ENCODE measurements at regions not wholly inside any gene's neighbourhood (a gene's known extent, or its start where the extent isn't known, plus 50 kb on each side); places are given as distances from the start of the nearest gene placed in this dataset.
A peak's percentile ranks its signal among the peaks of the same experiment; 100 is the strongest.

DNA sequence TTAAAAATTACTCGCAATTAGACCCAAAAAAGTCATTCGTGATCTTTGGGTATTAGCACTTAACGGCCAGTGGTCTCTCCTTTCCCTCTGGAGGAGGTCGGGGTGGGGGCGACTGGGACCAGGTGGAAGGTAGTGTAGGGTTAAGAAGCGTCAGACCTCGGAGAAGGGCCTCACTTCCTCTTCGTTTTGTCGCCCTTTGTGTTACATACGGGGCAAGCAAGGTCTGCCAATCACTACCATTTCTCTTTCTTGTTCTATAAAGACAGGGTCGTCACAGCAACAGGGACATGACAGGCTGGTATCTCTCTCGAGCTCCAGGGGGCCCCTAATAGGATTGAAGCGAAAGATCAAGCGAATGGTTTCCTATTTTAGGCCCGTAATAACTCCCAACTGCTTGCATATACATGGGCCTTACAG lies 136.6 kb downstream of the INSIG2 start (continued):
- TF ChIP-seq, protein P1, sequence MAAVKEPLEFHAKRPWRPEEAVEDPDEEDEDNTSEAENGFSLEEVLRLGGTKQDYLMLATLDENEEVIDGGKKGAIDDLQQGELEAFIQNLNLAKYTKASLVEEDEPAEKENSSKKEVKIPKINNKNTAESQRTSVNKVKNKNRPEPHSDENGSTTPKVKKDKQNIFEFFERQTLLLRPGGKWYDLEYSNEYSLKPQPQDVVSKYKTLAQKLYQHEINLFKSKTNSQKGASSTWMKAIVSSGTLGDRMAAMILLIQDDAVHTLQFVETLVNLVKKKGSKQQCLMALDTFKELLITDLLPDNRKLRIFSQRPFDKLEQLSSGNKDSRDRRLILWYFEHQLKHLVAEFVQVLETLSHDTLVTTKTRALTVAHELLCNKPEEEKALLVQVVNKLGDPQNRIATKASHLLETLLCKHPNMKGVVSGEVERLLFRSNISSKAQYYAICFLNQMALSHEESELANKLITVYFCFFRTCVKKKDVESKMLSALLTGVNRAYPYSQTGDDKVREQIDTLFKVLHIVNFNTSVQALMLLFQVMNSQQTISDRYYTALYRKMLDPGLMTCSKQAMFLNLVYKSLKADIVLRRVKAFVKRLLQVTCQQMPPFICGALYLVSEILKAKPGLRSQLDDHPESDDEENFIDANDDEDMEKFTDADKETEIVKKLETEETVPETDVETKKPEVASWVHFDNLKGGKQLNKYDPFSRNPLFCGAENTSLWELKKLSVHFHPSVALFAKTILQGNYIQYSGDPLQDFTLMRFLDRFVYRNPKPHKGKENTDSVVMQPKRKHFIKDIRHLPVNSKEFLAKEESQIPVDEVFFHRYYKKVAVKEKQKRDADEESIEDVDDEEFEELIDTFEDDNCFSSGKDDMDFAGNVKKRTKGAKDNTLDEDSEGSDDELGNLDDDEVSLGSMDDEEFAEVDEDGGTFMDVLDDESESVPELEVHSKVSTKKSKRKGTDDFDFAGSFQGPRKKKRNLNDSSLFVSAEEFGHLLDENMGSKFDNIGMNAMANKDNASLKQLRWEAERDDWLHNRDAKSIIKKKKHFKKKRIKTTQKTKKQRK (IDR thresholded peaks at IDR 0.05; ENCODE audit: low read depth, low read length) = no peak
- TF ChIP-seq, protein P2, sequence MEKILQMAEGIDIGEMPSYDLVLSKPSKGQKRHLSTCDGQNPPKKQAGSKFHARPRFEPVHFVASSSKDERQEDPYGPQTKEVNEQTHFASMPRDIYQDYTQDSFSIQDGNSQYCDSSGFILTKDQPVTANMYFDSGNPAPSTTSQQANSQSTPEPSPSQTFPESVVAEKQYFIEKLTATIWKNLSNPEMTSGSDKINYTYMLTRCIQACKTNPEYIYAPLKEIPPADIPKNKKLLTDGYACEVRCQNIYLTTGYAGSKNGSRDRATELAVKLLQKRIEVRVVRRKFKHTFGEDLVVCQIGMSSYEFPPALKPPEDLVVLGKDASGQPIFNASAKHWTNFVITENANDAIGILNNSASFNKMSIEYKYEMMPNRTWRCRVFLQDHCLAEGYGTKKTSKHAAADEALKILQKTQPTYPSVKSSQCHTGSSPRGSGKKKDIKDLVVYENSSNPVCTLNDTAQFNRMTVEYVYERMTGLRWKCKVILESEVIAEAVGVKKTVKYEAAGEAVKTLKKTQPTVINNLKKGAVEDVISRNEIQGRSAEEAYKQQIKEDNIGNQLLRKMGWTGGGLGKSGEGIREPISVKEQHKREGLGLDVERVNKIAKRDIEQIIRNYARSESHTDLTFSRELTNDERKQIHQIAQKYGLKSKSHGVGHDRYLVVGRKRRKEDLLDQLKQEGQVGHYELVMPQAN (conservative IDR thresholded peaks at IDR 0.05) = no peak
- no peak for TF ChIP-seq RELA (IDR thresholded peaks at IDR 0.05; ENCODE audit: borderline replicate concordance, partially characterized antibody)

DNA sequence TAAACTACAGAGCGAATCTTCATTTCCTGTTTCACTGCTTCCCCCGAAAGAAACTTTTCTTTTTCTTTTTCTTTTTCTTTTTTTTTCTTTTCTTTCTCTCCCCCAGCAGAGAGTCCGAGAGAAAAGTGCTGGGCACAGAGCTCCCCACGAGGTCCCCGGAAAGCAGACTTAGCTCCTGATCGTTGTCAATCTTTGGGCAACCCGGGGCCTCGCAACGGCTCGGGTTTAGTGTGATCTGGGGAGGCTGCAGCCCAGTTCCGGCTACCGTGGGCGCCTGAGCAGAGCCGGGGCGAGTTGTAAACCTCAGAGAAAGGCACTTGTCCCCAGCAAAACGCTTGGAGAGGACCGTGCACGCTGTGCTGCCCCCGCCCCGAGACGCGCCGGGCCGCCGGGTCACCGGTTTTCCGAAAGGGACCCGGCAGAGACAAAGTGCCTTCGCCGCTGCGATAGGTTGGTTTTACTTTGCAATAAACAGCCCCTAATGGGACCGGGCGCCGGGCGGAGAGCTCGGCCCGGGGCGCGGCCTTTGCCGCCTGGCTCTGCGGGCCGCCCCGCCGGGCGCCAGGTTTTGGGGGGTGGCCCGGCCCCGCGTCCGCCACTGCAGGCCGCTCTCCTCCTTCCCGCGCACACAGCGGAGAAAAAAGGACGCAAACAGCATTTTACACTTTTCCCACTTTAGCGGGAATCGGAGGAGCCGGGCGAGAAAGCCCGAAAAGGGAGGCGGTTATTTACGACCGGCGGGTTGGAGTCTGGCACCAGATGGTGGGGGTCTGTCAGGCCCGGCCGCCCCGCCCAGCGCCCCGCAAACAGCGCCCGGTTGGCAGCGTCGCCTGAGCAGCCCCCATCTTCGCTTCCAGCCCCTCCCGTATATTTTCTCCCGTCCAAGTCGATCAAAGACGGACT lies 136.0 kb downstream of the INSIG2 start:
- POLR2A ChIA-PET = interaction anchor here (1.7 kb wide), 1 partner anchor 24 kb away, joined by 3 read pairs; no protein-coding TSS in a partner anchor
- Histone ChIP-seq H2AFZ (ENCODE audit: control insufficient read depth, low read depth, low read length) (peak overlapping the region; percentile 90), H3K27me3 (replicated peaks in 1 of 2; ENCODE audit: control insufficient read depth in 2 of 2, insufficient read depth in 2 of 2, low read length in 1 of 2) (no peaks in the 10 kb centered on the region), H4K20me1 (ENCODE audit: control insufficient read depth, insufficient read depth) (no peaks in the 10 kb centered on the region), H3K4me1 (ENCODE audit: control insufficient read depth, insufficient read depth, low read length) (peaks cover 18% of the 10 kb centered on the region), H3K9me3 (replicated peaks; ENCODE audit: control insufficient read depth, insufficient read depth, low read length) (no peaks in the 10 kb centered on the region), H3K79me2 (ENCODE audit: control insufficient read depth, insufficient read depth, low read length) (no peaks in the 10 kb centered on the region), H3K4me2 (ENCODE audit: control insufficient read depth, insufficient read depth) (peak overlapping the region; percentile 96), H3K36me3 (ENCODE audit: control insufficient read depth in 2 of 2, insufficient read depth in 2 of 2, low read length in 1 of 2) (no peaks in the 10 kb centered on the region), H3K4me3 (peak overlapping the region; percentile 71), H3K27ac (ENCODE audit: control insufficient read depth, insufficient read depth) (peak overlapping the region; percentile 76), H3K9ac (ENCODE audit: control insufficient read depth, insufficient read depth, low read length) (peak overlapping the region; percentile 87)
- FAIRE-seq (no peak), DNase-seq (ENCODE audit: low read depth, low spot score) (no peak), ATAC-seq (peak; percentile 80)
- SMC1A ChIA-PET (ENCODE audit: uncharacterized antibody, unreplicated experiment) = interaction anchor here (1.0 kb wide), 1 partner anchor 14 kb away, joined by 3 read pairs; no protein-coding TSS in a partner anchor
- RAD21 ChIA-PET (ENCODE audit: unreplicated experiment) = interaction anchor here (0.6 to 4.4 kb wide), 5 partner anchors 178 to 640 kb away, joined by 3 to 21 read pairs (median 3); no protein-coding TSS in a partner anchor
- in situ Hi-C loops (cut with MboI) = loop anchor here (5.0 kb wide), 1 partner anchor 638 kb away; no protein-coding TSS in a partner anchor
- intact Hi-C loops (cut with micrococcal nuclease; ENCODE audit: unreplicated experiment) = loop anchor here (5.0 kb wide), 2 partner anchors 148 to 177 kb away; no protein-coding TSS in a partner anchor
- WGBS (ENCODE audit: insufficient coverage, insufficient replicate concordance, low lambda C conversion rate, missing lambda C conversion rate) = 15% methylated on average over 76 of the region's 77 CpGs
- CTCF ChIA-PET = interaction anchor here (1.0 to 4.4 kb wide), 9 partner anchors 9 to 636 kb away, joined by 3 to 47 read pairs (median 4); no protein-coding TSS in a partner anchor
- BruUV-seq (replicated peaks) = TSS peak; percentile 78
- TF ChIP-seq, protein P3, sequence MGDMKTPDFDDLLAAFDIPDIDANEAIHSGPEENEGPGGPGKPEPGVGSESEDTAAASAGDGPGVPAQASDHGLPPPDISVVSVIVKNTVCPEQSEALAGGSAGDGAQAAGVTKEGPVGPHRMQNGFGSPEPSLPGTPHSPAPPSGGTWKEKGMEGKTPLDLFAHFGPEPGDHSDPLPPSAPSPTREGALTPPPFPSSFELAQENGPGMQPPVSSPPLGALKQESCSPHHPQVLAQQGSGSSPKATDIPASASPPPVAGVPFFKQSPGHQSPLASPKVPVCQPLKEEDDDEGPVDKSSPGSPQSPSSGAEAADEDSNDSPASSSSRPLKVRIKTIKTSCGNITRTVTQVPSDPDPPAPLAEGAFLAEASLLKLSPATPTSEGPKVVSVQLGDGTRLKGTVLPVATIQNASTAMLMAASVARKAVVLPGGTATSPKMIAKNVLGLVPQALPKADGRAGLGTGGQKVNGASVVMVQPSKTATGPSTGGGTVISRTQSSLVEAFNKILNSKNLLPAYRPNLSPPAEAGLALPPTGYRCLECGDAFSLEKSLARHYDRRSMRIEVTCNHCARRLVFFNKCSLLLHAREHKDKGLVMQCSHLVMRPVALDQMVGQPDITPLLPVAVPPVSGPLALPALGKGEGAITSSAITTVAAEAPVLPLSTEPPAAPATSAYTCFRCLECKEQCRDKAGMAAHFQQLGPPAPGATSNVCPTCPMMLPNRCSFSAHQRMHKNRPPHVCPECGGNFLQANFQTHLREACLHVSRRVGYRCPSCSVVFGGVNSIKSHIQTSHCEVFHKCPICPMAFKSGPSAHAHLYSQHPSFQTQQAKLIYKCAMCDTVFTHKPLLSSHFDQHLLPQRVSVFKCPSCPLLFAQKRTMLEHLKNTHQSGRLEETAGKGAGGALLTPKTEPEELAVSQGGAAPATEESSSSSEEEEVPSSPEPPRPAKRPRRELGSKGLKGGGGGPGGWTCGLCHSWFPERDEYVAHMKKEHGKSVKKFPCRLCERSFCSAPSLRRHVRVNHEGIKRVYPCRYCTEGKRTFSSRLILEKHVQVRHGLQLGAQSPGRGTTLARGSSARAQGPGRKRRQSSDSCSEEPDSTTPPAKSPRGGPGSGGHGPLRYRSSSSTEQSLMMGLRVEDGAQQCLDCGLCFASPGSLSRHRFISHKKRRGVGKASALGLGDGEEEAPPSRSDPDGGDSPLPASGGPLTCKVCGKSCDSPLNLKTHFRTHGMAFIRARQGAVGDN (IDR thresholded peaks at IDR 0.05) = 0 out of 2 replicates have a peak, but pooled peaks have one; percentile 21
- no peak for TF ChIP-seq KDM1A (IDR thresholded peaks at IDR 0.05; ENCODE audit: borderline replicate concordance)
- TF ChIP-seq STAT1 (conservative IDR thresholded peaks at IDR 0.05) = no peak
- TF ChIP-seq POLR2AphosphoS5 (IDR thresholded peaks at IDR 0.05; ENCODE audit: low read length) = 0 out of 2 replicates have a peak, but pooled peaks have one; percentile 13
- TF ChIP-seq CHD2 (IDR thresholded peaks at IDR 0.05; ENCODE audit: borderline replicate concordance, low read depth, low read length) = no peak
- no peak for TF ChIP-seq HDAC2 (IDR thresholded peaks at IDR 0.05)
- no peak for TF ChIP-seq SREBF1 (IDR thresholded peaks at IDR 0.05; ENCODE audit: low read length)

All from GM12878 (cell line).